WTC11 (cell line): ENCODE measurements at regions not wholly inside any gene's neighbourhood (a gene's known extent, or its start where the extent isn't known, plus 50 kb on each side); places are given as distances from the start of the nearest gene placed in this dataset.

Experiments
- ATF1 ChIP-seq: sonication (generic); formaldehyde crosslinking; IDR thresholded peaks from 2 replicates; pipeline ENCODE4 v1.8.1; 2023; ENCODE audit warnings: mild to moderate bottlenecking, moderate library complexity, missing genetic modification reagents
- NFE2L1 ChIP-seq: sonication (generic); formaldehyde crosslinking; IDR thresholded peaks from 2 replicates; pipeline ENCODE4 v1.8.1; 2023; ENCODE audit warnings: missing genetic modification reagents
- RELA ChIP-seq: sonication (generic); formaldehyde crosslinking; IDR thresholded peaks from 2 replicates; pipeline ENCODE4 v1.8.1; 2022; ENCODE audit warnings: missing genetic modification reagents, mild to moderate bottlenecking, borderline replicate concordance
- ZBTB21 ChIP-seq: sonication (generic); formaldehyde crosslinking; IDR thresholded peaks from 2 replicates; pipeline ENCODE4 v1.8.1; 2023; ENCODE audit warnings: mild to moderate bottlenecking, missing genetic modification reagents, borderline replicate concordance
- TF ChIP-seq, protein P1 (sequence below): sonication (generic); formaldehyde crosslinking; IDR thresholded peaks from 2 replicates; pipeline ENCODE4 v1.8.1; 2023; ENCODE audit warnings: mild to moderate bottlenecking, missing genetic modification reagents
- TF ChIP-seq, protein P2 (sequence below): fragments of 200-600 bp; IDR thresholded peaks from 2 replicates; pipeline ENCODE4 v1.8.0; 2022; ENCODE audit warnings: antibody characterized with exemption
- TF ChIP-seq, protein P3 (sequence below): sonication (generic); formaldehyde crosslinking; IDR thresholded peaks from 2 replicates; pipeline ENCODE4 v1.8.0; 2022; ENCODE audit warnings: mild to moderate bottlenecking, missing genetic modification reagents

DNA sequence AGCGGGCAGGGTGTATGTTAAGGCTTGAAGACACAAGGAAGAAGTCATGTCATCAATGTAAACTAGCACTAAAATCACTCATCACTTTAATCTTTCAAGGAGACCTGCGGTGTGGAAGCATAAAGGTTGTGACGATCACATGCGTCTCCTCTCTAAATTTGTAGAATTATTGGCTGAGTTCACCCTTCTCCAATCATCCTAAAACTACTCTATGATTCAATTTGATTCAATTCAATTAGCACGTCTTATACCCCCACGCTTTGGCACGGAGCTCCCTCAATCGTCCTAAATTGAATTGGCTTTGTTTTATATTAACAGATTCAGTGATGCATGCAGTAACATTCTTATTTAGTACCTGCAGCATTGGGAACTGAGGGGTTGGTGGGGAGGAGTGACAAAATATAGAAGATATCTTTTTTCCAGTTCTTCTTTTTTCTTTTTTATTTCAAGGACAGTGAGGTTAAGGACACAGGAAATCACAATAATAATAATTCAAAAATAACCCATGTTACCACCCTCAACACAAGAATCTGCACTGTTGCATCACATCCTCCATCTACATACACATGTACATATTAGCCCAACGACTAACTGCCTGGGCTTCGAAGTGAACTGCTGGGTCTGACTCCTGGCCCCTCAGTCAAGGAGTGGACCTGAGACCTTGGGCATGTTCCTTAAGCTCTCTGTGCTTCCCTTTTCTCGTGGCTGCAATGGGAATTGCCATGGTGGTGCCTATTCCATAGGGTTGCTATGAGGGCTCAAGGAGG is 86.5 kb downstream of the LSM5 start:
- TF ChIP-seq RELA (CRISPR knock-in tag): no peak
- TF ChIP-seq, protein P1, sequence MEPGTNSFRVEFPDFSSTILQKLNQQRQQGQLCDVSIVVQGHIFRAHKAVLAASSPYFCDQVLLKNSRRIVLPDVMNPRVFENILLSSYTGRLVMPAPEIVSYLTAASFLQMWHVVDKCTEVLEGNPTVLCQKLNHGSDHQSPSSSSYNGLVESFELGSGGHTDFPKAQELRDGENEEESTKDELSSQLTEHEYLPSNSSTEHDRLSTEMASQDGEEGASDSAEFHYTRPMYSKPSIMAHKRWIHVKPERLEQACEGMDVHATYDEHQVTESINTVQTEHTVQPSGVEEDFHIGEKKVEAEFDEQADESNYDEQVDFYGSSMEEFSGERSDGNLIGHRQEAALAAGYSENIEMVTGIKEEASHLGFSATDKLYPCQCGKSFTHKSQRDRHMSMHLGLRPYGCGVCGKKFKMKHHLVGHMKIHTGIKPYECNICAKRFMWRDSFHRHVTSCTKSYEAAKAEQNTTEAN (CRISPR knock-in tag): no peak
- TF ChIP-seq, protein P2, sequence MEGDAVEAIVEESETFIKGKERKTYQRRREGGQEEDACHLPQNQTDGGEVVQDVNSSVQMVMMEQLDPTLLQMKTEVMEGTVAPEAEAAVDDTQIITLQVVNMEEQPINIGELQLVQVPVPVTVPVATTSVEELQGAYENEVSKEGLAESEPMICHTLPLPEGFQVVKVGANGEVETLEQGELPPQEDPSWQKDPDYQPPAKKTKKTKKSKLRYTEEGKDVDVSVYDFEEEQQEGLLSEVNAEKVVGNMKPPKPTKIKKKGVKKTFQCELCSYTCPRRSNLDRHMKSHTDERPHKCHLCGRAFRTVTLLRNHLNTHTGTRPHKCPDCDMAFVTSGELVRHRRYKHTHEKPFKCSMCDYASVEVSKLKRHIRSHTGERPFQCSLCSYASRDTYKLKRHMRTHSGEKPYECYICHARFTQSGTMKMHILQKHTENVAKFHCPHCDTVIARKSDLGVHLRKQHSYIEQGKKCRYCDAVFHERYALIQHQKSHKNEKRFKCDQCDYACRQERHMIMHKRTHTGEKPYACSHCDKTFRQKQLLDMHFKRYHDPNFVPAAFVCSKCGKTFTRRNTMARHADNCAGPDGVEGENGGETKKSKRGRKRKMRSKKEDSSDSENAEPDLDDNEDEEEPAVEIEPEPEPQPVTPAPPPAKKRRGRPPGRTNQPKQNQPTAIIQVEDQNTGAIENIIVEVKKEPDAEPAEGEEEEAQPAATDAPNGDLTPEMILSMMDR: no peak
- TF ChIP-seq ATF1 (CRISPR knock-in tag): no peak
- TF ChIP-seq NFE2L1: no peak
- no peak for TF ChIP-seq ZBTB21 (CRISPR knock-in tag)
- TF ChIP-seq, protein P3, sequence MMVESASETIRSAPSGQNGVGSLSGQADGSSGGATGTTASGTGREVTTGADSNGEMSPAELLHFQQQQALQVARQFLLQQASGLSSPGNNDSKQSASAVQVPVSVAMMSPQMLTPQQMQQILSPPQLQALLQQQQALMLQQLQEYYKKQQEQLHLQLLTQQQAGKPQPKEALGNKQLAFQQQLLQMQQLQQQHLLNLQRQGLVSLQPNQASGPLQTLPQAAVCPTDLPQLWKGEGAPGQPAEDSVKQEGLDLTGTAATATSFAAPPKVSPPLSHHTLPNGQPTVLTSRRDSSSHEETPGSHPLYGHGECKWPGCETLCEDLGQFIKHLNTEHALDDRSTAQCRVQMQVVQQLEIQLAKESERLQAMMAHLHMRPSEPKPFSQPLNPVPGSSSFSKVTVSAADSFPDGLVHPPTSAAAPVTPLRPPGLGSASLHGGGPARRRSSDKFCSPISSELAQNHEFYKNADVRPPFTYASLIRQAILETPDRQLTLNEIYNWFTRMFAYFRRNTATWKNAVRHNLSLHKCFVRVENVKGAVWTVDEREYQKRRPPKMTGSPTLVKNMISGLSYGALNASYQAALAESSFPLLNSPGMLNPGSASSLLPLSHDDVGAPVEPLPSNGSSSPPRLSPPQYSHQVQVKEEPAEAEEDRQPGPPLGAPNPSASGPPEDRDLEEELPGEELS (CRISPR knock-in tag): no peak
